Fibroblast of skin of right biceps (primary cell): ENCODE measurements at regions not wholly inside any gene's neighbourhood (a gene's known extent, or its start where the extent isn't known, plus 50 kb on each side); places are given as distances from the start of the nearest gene placed in this dataset.
"Not testable (repeated sequence)": the region's sequence is repeated elsewhere in the genome, so short reads cannot be mapped to it uniquely, and the experiment has no call there.

Experiments used
- DNase-seq: peaks from one replicate; pipeline ENCODE4 v3.0.0-alpha.2; 2013

DNA sequence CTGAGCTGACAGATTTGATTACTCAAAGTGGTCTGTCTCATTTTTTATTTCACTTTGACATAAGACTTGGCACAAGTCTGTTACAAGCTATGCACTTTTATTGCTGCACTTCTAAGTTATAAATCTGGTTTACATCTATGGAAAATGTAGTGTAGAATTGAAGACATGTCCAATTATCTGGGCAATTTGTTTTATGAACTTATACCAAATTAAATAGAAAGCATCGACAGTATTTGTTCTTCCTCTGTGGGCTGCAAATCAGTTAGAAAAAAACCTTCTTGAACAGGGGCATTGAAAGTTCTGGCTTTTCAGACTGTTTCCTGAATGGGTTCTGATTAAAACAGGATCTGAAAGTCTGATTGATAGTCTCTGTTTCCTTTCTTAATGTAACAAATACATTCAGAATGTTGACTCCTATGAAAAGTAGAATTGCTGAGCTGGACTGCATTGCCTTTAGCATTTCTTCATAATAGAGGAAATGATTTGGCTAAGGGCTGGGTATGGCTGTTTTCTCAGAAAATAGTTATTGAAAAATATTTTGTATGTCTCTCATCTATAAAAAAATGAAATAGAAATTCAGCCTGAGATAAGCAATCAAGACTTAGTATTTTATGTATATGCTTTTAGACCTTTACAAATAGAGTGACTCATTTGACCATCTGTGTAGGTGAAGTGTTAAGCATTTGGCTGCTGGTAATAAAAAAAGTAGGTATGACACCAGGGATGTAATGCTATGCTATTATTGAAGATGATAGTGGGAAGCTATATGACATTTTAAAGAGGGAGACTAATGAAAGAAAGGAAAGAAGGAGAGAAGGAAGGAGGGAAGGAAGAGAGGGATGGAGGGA, 210.9 kb upstream of the SPRY2 start:
- DNase-seq, result no peak

GRCh38 chr13:80550971-80551441, 210.1 kb upstream of the SPRY2 start:
- DNase-seq, result peak; percentile 15

DNA sequence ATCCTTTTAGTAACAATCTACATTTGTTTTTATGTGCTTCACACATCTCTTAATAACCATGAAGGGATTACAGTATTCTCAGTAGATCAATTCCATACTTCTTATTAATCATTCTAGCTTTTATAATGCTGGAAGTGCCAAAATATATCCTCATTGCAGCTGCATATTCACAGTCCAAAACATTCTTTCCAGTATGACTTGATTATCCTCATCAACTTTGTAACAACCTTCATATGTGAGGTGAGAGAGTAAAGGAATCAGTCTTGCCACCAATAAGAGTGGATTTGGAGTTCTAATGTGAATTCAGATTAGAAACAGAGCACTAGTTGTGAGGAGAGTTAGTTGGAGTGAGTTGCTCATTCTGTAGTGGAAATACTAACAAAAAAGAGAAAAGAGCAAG, 208.0 kb upstream of the SPRY2 start:
- DNase-seq, result no peak

DNA sequence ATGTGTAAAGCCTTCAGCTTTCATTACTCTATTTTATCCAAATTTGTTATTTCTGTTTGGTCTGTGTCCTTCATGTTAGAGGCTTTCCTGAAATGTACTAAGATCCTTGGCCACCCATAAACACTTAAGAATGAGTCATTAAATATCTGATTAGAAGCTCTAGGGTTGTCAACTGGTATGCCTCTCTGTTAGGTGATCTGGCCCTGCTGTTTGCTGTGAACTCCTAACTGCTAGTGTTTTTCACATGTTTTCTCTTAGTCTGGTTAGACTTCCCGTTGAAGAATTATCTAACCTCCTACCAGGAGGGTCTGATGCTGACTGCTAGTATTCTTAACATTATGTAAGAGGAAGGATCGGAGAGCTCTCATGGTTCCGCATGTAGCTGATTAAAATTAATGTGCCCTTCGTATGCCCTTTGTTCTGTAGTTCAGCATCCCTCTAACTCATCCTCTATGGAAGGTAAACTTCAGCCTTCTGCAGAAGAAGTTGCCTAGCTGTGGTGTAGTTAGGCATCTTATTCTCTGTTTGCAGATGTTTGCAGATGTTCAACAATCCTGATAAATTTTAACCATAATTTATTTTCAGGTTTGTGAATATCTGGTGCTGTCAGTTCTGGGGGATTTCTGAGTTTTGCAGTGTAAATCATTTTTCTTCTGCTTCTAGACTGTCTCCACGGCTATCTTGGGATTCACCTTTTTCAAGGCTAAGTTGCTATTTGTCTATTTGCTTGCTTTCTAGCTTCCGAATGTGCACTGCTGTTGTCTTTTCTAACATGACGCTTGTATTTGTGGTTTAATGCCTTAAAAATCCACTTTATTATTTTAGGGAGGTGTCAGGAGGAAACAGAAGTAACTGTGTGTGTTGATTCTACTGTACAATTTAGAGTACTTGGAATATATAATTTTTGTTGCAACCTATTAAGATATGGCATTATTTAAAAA, 207.2 kb upstream of the SPRY2 start:
- no peak for DNase-seq

GRCh38 chr13:80547341-80547740, 206.4 kb upstream of the SPRY2 start:
- DNase-seq, result no peak

- no peak for DNase-seq
Observed at GRCh38 chr13:80533175-80533574, 192.2 kb upstream of the SPRY2 start.

GRCh38 chr13:80530902-80531301, 190.0 kb upstream of the SPRY2 start:
- no peak for DNase-seq

DNA sequence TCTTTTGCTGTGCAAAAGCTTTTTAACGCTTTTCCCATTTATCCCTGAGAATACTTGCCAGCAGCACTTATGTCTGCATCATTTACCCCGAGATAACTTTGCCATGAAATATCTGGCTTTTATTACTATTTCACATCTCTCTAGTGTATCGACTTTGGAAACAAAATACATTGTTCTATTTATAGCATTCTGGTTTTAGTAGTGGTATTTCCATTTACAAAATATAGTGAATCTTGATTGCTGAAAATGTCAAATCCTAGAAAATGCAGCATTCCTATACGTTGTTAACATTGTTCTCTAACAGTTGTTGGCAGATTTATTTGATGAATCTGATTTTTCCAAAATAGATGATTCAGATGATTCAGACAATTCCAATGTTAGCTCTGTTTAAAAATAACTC, 189.3 kb upstream of the SPRY2 start:
- DNase-seq, result peak; percentile 55

DNA sequence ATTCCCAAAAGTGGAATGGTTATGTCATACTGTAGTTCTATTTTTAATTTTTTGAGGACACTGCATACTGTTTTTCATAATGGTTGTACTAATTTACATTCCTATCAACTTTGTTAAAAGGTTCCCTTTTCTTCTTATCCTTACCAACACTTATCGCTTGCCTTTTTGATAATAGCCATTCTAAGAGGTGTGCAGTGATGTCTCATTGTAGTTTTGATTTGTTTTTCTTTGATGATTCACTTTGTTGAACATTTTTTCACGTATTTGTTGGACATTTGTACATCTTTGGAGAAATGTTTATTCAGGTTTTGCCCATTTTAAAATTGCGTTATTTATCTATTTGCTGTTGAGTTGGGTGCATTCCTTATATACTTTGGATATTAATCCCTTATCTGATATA, 188.8 kb upstream of the SPRY2 start:
- DNase-seq, result peak; percentile 45

DNA sequence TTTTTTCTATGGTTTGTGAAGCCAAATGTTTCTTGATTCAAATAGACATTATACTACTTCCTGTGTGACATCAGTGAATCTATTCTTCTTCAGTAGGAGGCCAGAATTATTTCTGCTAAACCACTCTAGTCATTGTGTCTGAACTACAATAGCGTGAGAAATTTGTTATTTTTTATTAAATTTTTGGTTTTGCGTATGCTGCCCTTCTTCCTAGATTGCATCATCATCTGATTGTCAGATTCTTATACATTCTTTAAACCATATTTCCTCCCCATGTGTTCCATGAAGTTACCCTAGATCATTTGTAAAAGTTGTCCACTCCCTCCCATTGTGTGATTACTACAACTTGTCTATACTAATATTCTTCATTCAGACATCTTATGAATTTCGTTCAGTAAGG, 187.8 kb upstream of the SPRY2 start:
- DNase-seq, result no peak

- DNase-seq, result no peak
Observed at GRCh38 chr13:80527400-80527799, 186.5 kb upstream of the SPRY2 start.

GRCh38 chr13:80524447-80525215, 183.7 kb upstream of the SPRY2 start:
- DNase-seq, result peak; percentile 8

GRCh38 chr13:80523134-80523533, 182.2 kb upstream of the SPRY2 start:
- no peak for DNase-seq

- not testable (repeated sequence) for DNase-seq
Observed at GRCh38 chr13:80522463-80522862, 181.5 kb upstream of the SPRY2 start.

GRCh38 chr13:80516818-80517348, 176.0 kb upstream of the SPRY2 start:
- no peak for DNase-seq

DNA sequence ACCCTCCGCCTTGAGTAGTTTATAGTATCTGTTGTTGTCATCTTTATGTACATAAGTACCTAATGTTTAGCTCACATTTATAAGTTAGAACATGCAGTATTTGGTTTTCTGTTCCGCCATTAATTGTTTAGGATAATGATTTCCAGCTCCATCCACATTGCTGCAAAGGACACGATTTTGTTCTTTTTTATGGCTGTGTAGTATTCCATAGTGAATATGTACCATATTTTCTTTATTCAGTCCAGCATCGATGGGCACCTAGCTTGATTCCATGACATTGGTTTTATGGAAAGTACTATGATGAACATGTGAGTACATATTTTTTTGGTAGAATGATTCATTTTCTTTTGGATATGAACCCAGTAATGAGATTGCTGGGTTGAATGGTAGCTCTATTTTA, 174.4 kb upstream of the SPRY2 start:
- DNase-seq, result no peak

DNA sequence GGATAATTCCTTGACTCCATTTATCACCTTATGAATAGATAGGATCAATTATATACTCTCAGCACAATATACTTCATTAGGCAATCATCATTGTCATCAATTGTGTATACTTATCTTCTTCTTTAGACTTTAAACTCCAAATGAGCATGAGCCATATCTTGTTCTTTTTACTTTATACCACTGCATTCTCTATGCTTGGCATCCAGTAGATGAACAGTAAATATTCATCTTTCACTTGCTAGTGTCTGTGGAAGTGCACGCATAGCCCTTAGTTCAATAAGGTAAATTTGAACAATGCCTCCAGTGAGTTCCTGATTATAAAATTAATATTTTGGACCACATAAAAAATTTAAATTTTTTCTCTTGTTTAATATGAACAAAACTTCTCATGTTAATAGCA, 172.3 kb upstream of the SPRY2 start:
- DNase-seq, result no peak

- DNase-seq, result peak; percentile 19
Observed at GRCh38 chr13:80510686-80511085, 169.8 kb upstream of the SPRY2 start.

DNA sequence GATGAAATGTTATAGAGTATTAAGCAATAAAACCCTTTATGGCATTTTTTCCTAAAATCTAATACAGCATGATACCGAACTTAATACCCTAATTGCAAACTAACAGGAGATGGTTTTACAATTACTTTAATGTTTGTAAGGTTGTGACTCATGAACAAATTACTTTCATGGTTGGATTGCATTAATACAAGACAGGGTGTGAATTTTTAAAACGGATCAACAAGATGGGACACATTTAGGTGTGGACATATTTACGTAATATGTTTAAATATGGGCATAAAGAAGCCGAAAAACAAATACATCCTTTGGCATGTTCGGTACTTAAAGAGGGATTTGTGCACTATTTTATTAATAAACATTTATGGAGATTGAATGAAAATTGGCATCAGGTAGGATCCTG, 168.3 kb upstream of the SPRY2 start:
- DNase-seq, result no peak

- DNase-seq, result no peak
Observed at GRCh38 chr13:80508031-80508430, 167.1 kb upstream of the SPRY2 start.

DNA sequence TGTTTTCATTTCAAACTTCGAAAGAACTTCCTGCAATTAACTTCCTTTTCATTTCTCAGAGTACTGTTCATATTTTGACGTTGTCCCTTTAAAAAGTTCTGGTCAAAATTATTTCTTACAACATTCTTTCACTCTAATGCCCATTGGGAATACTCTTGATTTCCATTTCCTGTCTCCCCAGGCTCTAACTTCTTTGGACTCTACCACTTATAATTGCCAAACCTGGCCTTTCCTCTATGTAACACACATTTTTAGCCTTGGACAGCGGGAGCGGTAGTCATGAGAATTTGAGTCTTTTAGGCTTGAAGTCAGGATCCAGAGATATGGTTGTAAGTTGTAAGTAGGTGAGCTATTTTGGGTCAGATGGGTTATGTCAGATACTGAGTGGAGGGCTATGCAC, 163.5 kb upstream of the SPRY2 start:
- peak; percentile 13 for DNase-seq

DNA sequence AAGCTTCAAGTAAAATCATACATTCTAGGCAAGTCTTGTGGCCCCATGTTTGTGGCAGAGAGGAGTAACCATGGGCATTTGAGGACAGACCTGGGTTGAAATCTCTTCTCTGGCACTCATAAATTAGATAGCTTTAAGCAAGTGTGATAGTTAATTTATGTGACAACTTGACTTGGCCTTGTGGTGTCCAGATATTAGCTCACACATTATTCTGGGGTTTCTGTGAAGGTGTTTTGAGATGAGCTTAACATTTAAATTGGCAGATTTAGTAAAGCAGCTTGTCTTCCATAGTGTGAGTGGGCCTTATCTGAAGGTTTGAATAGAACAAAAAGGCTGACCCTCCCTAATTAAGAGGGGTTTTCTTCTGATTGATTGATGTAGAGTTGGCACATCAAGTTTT, 161.4 kb upstream of the SPRY2 start:
- DNase-seq, result no peak

DNA sequence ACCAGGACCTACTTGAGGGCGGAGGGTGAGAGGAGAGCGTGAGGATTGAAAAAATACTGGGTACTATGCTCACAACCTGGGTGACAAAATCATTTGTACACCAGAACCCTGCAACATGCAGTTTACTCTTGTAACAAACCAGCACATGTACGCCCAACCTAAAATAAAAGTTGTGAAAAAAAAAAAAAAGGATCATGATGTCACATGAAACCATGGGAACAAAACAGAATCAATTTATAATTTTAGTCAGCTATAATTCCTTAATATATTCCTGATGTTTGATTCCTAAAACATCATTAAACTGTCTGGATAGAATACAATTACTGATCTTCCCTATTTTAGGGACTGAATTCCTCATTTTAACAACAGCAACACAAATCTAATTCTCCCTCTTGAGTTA, 160.6 kb upstream of the SPRY2 start:
- DNase-seq, result no peak
